Ovary (tissue), 7 donors: ENCODE measurements at regions not wholly inside any gene's neighbourhood (a gene's known extent, or its start where the extent isn't known, plus 50 kb on each side); places are given as distances from the start of the nearest gene placed in this dataset.

ENCODE experiments used
- DNase-seq, 5 donors: peaks; one replicate each; pipeline ENCODE4 v3.0.0-alpha.2; 2019 to 2020
- H3K27ac ChIP-seq, 2 donors: fragments of 200-600 bp; one replicate each; pipeline versions ENCODE4 v1.5.1 to v1.8.0; 2019 to 2022
- H3K27me3 ChIP-seq: fragments of 200-600 bp; one replicate; pipeline ENCODE4 v1.8.0; 2022
- H3K36me3 ChIP-seq: fragments of 200-600 bp; sonication (generic); one replicate; pipeline ENCODE4 v1.5.1; 2019
- H3K4me1 ChIP-seq: one replicate; pipeline ENCODE4 v1.8.1; 2013; ENCODE audit warnings: mild to moderate bottlenecking, moderate library complexity; ENCODE audit not compliant: insufficient read depth
- H3K4me3 ChIP-seq: fragments of 200-600 bp; sonication (generic); one replicate; pipeline ENCODE4 v1.5.1; 2017
- H3K9me3 ChIP-seq, 2 donors: fragments of 200-600 bp in 1 of 2; sonication (generic) in 1 of 2; one replicate each; pipeline versions ENCODE4 v1.5.1 to v1.8.1; 2013 to 2019; ENCODE audit warnings: mild to moderate bottlenecking in 1 of 2, moderate library complexity in 1 of 2
- EP300 ChIP-seq: sonication (generic); formaldehyde crosslinking; IDR thresholded peaks from one replicate; pipeline ENCODE4 v1.6.1; 2017; ENCODE audit warnings: antibody characterized with exemption
- POLR2A ChIP-seq: fragments of 450-650 bp; IDR thresholded peaks from one replicate; pipeline ENCODE4 v1.6.1; 2017; ENCODE audit warnings: antibody characterized with exemption, mild to moderate bottlenecking, moderate library complexity
- WGBS, 3 donors: extraction: QIAGEN DNeasy Blood & Tissue Kit in 1 of 3; methylation state at CpG; one replicate each; pipeline versions ENCODE4 v1.1.5 to v1.1.7; 2013 to 2017; 5-methylcytosine and 5-hydroxymethylcytosine counted together
- intact Hi-C, 4 donors: fragments of 100-400 bp; cut with DNase I; formaldehyde crosslinking; loops; one replicate each; pipeline versions ENCODE4 v1.11.0 to v1.15.1; 2022 to 2023
- TF ChIP-seq, protein P1 (sequence below), 3 donors: fragments of 450-650 bp in 2 of 3; fragments of 200-600 bp in 1 of 3; IDR thresholded peaks; one replicate each; pipeline versions ENCODE4 v1.5.1 to v1.8.0; 2016 to 2022; ENCODE audit warnings: antibody characterized with exemption in 3 of 3, mild to moderate bottlenecking in 1 of 3
- donor health status: DM: no; HTN: no; CAD: no; lungs with moderate emphysema.
- donor health status: DM: no; HTN: no; CAD: no.
- donor health status: Bipolar disorder and iron deficiency.
- donor health status: DM: no; HTN: no; CAD: no.
- donor health status: DM: yes; HTN: yes; CAD: no.

DNA sequence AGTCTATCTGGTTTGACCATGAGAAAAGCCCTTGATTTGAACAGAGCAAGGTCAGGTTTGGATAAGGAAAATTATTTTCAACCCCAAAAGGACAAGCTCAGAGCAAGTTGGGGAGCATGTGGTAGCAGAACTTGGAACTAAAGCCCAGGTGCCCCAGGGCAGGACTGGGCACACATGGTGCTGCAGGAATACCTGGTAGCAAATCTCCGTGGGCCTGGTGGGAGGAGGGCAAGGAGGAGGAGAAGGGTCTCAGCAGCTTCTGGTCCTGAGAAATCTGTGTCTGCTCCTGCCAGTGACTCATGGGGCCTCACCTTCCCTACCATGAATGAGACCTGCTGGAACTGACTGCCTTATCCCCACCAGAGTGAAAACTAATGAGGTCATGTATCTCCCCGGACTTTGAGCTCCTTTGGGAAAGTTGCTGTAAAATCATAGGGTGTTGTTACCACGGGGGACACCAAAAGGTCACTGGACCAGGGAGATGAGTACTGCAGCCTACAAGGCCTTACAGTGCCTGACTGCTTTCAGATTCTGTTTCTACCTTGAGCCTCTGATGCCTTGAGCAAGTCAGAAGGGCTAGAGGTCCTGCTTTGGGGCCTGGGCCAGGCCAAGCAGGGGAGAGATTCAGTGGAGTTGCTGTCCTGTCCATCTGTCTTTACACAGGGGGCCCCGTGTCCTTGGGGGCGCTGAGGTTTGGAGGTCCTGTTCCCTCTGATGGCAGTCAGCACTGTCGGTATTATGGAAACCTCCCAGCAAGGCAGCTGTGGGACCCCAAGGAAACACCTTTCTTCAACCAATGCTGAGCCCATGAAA, 304.0 kb downstream of the MYCN start:
- H3K4me3 ChIP-seq: no peak overlapping the region
- WGBS, 3 donors: 87 to 89% (median 88%) methylated on average over 6 of the region's 6 CpGs
- no peaks in the 10 kb centered on the region for H3K36me3 ChIP-seq
- H3K9me3 ChIP-seq: no peaks in the 10 kb centered on the region
- H3K27me3 ChIP-seq: no peaks in the 10 kb centered on the region
- H3K27ac ChIP-seq: no peak overlapping the region
- peaks cover 3% of the 10 kb centered on the region for H3K4me1 ChIP-seq
- TF ChIP-seq EP300: no peak
- TF ChIP-seq, protein P1, sequence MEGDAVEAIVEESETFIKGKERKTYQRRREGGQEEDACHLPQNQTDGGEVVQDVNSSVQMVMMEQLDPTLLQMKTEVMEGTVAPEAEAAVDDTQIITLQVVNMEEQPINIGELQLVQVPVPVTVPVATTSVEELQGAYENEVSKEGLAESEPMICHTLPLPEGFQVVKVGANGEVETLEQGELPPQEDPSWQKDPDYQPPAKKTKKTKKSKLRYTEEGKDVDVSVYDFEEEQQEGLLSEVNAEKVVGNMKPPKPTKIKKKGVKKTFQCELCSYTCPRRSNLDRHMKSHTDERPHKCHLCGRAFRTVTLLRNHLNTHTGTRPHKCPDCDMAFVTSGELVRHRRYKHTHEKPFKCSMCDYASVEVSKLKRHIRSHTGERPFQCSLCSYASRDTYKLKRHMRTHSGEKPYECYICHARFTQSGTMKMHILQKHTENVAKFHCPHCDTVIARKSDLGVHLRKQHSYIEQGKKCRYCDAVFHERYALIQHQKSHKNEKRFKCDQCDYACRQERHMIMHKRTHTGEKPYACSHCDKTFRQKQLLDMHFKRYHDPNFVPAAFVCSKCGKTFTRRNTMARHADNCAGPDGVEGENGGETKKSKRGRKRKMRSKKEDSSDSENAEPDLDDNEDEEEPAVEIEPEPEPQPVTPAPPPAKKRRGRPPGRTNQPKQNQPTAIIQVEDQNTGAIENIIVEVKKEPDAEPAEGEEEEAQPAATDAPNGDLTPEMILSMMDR (IDR thresholded peaks at IDR 0.05): no peak
- no peak for TF ChIP-seq POLR2A
- no peak for DNase-seq
- intact Hi-C loops: no loop called here

GRCh38 chr2:16243411-16243996, 303.2 kb downstream of the MYCN start:
- WGBS, 3 donors: 83 to 95% (median 95%) methylated on average over 10 of the region's 10 CpGs

GRCh38 chr2:16242906-16243305, 302.6 kb downstream of the MYCN start:
- H3K4me3 ChIP-seq: no peak overlapping the region
- H3K27ac ChIP-seq: no peak overlapping the region
- H3K4me1 ChIP-seq: no peaks in the 10 kb centered on the region
- H3K9me3 ChIP-seq: no peaks in the 10 kb centered on the region
- no peaks in the 10 kb centered on the region for H3K27me3 ChIP-seq
- intact Hi-C loops: no loop called here
- TF ChIP-seq, protein P1 (IDR thresholded peaks at IDR 0.05): no peak
- TF ChIP-seq EP300 (no peak), POLR2A (no peak)
- no peaks in the 10 kb centered on the region for H3K36me3 ChIP-seq
- no peak for DNase-seq

More at GRCh38 chr2:16243411-16243996, 303.2 kb downstream of the MYCN start:
- Histone ChIP-seq H3K36me3 (no peaks in the 10 kb centered on the region), H3K27me3 (no peaks in the 10 kb centered on the region), H3K4me3 (no peak overlapping the region), H3K27ac (no peak overlapping the region), H3K9me3 (no peaks in the 10 kb centered on the region), H3K4me1 (no peaks in the 10 kb centered on the region)
- intact Hi-C loops: no loop called here
- no peak for TF ChIP-seq POLR2A
- TF ChIP-seq, protein P1 (IDR thresholded peaks at IDR 0.05): no peak
- no peak for TF ChIP-seq EP300
- DNase-seq: no peak

GRCh38 chr2:16241166-16242160, 301.1 kb downstream of the MYCN start:
- Histone ChIP-seq H3K4me3 (no peak overlapping the region), H3K9me3 (no peaks in the 10 kb centered on the region), H3K4me1 (no peaks in the 10 kb centered on the region), H3K27me3 (no peaks in the 10 kb centered on the region), H3K36me3 (no peaks in the 10 kb centered on the region), H3K27ac (no peak overlapping the region)
- WGBS, 3 donors: 78 to 91% (median 87%) methylated on average over 6 of the region's 6 CpGs
- no peak for TF ChIP-seq EP300
- no peak for TF ChIP-seq POLR2A
- TF ChIP-seq, protein P1 (IDR thresholded peaks at IDR 0.05): no peak
- DNase-seq: no peak
- intact Hi-C loops: no loop called here
